HG03280 (cell line): ENCODE measurements at regions not wholly inside any gene's neighbourhood (a gene's known extent, or its start where the extent isn't known, plus 50 kb on each side); places are given as distances from the start of the nearest gene placed in this dataset.
A peak's percentile ranks its signal among the peaks of the same experiment; 100 is the strongest.

ENCODE experiments used
- ATAC-seq: cut with Tn5 transposase; IDR thresholded peaks from one replicate; pipeline ENCODE4 v1.9.1; 2021; ENCODE audit warnings: mild to moderate bottlenecking, moderate library complexity; ENCODE audit not compliant: unreplicated experiment

DNA sequence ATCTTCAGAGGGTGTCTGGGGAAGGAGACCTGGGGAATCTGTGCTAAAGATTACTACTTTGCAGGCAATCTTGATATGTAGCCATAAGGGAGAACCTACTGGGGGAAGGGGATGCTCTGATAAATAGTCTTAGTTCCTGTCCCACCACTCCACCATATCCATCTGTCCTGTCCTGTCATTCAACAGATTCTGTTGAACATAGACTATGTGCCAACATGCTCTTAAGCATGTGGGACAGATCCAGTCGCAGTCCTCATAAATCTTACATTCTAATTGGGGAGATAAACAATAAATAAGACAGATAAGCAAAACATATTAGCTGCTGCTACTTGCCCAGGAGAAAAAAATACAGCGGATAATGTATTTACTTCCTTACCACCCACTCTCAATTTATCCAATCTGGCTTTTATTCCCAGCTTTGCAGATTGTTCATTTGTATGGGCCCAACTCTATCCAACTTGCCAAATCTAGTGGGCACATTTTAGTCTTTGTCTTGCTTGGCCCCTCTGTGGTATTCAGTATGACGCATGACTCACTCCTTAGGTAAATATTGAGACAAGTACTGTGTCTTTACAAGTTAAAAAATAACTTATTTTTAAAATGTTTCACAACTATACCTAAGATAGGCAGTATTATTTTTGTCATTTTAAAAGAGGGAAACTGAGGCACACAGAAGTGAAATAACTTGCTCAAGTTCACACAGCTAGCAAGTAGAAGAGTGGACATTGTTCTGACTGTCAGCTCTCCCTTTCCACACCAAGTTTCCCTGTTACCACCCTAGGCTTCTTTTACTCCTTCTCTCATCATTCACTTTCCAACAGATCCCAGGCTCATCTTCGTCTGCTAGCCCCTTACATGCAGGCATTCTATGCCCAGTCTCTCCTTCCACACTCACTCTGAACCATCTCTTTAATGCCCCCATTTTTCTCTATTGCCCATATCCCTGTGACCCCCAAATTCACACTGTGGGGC is 133.6 kb upstream of the SESN3 start:
- no peak for ATAC-seq

- no peak for ATAC-seq
These were observed 132.7 kb upstream of the SESN3 start for GRCh38 chr11:95363708-95364107.

GRCh38 chr11:95363164-95363563 is 132.2 kb upstream of the SESN3 start:
- ATAC-seq = no peak

- ATAC-seq = no peak
These were observed 130.2 kb upstream of the SESN3 start for GRCh38 chr11:95361180-95361579.

- ATAC-seq = no peak
These were observed 129.5 kb upstream of the SESN3 start for GRCh38 chr11:95360377-95361075.

DNA sequence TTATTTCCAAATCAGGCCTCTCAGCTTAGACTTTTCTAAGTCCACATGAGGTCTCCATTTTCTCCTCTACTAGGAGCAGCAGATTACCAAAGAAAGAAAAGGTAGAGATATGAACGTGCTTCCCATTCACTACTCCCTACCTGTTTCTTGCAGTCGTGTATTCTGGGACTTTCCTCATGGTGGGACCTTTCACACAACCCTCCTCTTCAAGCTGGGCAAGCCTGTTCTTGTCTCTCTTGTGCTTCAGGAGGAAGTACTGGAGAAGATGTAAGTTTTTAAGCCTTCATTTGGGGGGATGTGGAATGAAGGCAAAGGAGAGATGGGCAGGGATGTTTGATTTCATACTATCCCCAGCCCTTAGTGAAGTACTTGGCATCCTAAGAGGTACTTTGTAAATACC is 128.8 kb upstream of the SESN3 start:
- ATAC-seq = no peak

- no peak for ATAC-seq
These were observed 128.3 kb upstream of the SESN3 start for GRCh38 chr11:95359341-95359663.

GRCh38 chr11:95358511-95359340 is 127.7 kb upstream of the SESN3 start:
- no peak for ATAC-seq

DNA sequence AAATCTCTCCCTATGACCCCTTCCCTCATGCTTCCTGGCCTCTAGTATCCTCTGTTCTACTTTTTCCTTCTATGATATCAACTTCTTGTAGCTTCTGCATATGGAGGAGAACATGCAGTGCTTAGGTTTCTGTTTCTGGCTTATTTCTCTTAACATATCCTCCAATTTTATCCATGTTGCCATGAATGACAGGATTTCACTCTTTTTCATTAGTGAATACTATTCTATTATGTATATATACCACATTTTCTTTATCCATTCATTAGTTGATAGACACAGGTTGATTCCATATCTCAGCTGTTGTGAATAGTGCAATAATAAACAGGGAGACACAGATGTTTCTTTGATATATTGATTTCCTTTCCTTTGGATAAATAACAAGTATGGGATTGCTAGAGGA is 123.3 kb upstream of the SESN3 start:
- no peak for ATAC-seq

GRCh38 chr11:95353706-95354105 is 122.7 kb upstream of the SESN3 start:
- ATAC-seq = no peak

GRCh38 chr11:95352733-95353346 is 121.8 kb upstream of the SESN3 start:
- ATAC-seq = no peak

DNA sequence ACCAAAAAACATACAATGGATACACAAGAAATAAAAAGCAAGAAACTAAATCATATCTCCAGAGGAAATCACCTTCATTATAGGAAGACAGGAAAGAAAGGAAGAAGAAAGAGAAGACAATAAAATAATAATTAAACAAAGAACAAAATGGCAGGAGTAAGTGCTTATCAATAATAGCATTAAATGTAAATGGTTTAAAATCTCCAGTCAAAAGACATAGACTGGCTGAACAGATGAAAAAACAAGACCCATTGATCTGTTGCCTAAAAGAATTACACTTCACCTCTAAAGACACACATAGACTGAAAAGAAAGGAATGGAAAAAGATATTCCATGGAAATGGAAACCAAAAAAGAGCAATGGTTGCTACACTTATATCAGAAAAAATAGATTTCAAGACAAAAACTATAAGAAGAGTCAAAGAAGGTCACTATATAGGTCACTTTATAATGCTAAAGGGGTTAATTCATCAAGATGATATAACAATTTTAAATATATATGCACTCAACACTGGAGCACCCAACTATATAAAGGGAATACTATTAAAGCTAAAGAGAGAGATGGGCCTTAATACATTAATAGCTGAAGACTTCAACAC is 118.4 kb upstream of the SESN3 start:
- ATAC-seq = no peak

DNA sequence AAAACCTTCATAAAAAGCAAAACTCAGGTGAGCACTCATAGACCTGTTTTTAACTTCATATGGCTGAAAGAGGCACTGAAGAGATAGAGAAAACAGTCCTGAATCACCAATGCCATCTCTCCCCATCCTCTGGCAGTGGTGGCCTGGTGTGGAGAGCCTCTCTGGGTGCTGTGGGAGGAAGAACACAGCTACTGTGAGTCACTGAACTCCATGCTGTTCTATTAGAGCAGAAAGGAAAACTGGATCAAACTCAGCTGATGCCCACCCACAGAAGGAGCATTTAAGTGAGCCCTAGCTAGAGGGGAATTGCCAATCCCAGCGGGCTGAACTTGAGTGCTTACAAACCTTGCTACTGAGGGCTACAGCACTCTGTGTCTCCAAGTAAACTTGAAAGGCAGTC is 115.3 kb upstream of the SESN3 start:
- no peak for ATAC-seq

- peak; percentile 54 for ATAC-seq
These were observed 114.6 kb upstream of the SESN3 start for GRCh38 chr11:95345651-95346050.

- no peak for ATAC-seq
These were observed 114.1 kb upstream of the SESN3 start for GRCh38 chr11:95344932-95345642.

- no peak for ATAC-seq
These were observed 110.2 kb upstream of the SESN3 start for GRCh38 chr11:95341221-95341620.

GRCh38 chr11:95339086-95339901 is 108.3 kb upstream of the SESN3 start:
- no peak for ATAC-seq

DNA sequence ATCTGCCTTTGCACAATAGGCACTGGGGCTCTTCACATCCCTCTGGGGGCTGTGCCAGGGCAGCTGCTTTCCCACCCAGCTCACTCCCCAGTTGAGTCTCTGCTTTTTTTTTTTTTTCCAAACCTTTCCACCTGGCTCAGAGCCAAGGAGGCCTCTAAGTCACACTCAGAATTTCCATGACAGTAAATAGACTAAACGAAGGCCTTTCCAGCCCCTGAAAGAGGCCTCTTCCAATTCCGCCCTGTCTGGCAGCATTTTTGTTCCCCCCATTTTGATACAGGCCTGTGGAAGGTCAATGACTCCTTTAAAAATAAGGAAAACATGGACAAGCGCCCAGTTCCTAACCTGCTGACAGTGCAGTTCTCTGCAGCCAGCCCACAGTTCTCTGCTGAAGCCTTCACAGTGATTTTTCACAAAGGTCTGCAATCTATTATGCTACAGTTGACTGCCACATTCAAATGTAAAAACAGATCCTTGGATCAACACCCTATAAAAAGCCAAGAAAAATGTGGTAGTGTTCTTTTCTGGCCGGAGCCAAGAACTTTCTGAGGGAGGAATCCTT is 107.5 kb upstream of the SESN3 start:
- no peak for ATAC-seq

DNA sequence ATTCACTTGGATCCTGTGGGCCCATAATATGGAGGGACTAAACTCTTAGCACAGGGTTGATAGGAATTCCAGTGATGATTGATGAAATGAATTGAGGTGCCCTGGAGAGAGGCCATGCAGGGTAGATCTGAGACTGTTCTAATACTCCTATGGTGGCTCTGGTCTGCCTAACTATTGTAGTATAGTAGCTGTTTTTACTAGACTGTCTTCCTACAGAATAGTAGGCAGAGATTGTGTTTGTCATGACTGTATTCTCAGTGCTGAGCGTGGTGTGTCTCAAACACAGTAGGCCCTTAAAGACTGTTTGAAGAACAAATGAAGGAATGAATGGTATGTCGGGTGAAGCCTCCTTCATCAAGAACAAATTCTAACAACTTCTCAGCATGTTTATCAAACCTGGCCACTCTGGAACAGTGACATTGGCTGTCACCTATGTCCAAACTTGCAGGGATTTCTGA is 107.0 kb upstream of the SESN3 start:
- ATAC-seq = peak; percentile 21
